Activated CD8-positive, alpha-beta T cell treated with anti-CD3 and anti-CD28 coated beads for 36 hours (primary cell): ENCODE measurements at regions not wholly inside any gene's neighbourhood (a gene's known extent, or its start where the extent isn't known, plus 50 kb on each side); places are given as distances from the start of the nearest gene placed in this dataset.

Experiments
- ATAC-seq: fragments of 200-7000 bp; cut with Tn5 transposase; one replicate; pipeline ENCODE4 v1.10.0; 2021; ENCODE audit warnings: mild to moderate bottlenecking, moderate library complexity
- CTCF ChIA-PET: fragments of 350-600 bp; sonication (Branson Sonifier 250); formaldehyde crosslinking; loops from one replicate; lab custom pipeline; 2021; ENCODE audit warnings: antibody characterized with exemption; lab: Charles Lee
- POLR2A ChIA-PET: fragments of 350-600 bp; sonication (Branson Sonifier 250); formaldehyde crosslinking; loops from one replicate; lab custom pipeline; 2021; ENCODE audit warnings: antibody characterized with exemption; lab: Charles Lee
- DNase-seq: peaks from one replicate; pipeline ENCODE4 v3.0.0-alpha.2; 2020
- H3K27ac Mint-ChIP-seq: one replicate; pipeline ENCODE4 v1.8.0; 2021; ENCODE audit warnings: mild to moderate bottlenecking, mixed read lengths
- H3K27me3 Mint-ChIP-seq: one replicate; pipeline ENCODE4 v1.8.0; 2021; ENCODE audit warnings: mixed read lengths
- H3K36me3 Mint-ChIP-seq: one replicate; pipeline ENCODE4 v1.8.0; 2021; ENCODE audit warnings: low read depth, mixed read lengths
- H3K4me1 Mint-ChIP-seq: one replicate; pipeline ENCODE4 v1.8.0; 2021; ENCODE audit warnings: low read depth, mixed read lengths
- H3K4me3 Mint-ChIP-seq: one replicate; pipeline ENCODE4 v1.8.0; 2021; ENCODE audit warnings: mild to moderate bottlenecking, moderate library complexity, mixed read lengths
- H3K9me3 Mint-ChIP-seq: one replicate; pipeline ENCODE4 v1.8.0; 2021; ENCODE audit warnings: mixed read lengths
- CTCF ChIP-seq: fragments of 200-600 bp; IDR thresholded peaks from one replicate; pipeline ENCODE4 v1.8.0; 2022; ENCODE audit warnings: antibody characterized with exemption, mild to moderate bottlenecking
- intact Hi-C: fragments of 100-400 bp; cut with micrococcal nuclease; formaldehyde crosslinking; loops from one replicate; pipeline ENCODE4 v1.10.0; 2022

GRCh38 chr7:54810401-54810800 lies 51.4 kb upstream of the SEC61G start:
- no peak for ATAC-seq
- Mint-ChIP-seq H3K9me3 (no peaks in the 10 kb centered on the region), H3K36me3 (no peaks in the 10 kb centered on the region), H3K27ac (no peak overlapping the region), H3K4me3 (no peak overlapping the region), H3K27me3 (peaks cover 3% of the 10 kb centered on the region), H3K4me1 (no peaks in the 10 kb centered on the region)
- no peak for DNase-seq
- CTCF ChIA-PET, result no interaction called here
- no peak for TF ChIP-seq CTCF
- POLR2A ChIA-PET, result no interaction called here
- intact Hi-C loops, result no loop called here

DNA sequence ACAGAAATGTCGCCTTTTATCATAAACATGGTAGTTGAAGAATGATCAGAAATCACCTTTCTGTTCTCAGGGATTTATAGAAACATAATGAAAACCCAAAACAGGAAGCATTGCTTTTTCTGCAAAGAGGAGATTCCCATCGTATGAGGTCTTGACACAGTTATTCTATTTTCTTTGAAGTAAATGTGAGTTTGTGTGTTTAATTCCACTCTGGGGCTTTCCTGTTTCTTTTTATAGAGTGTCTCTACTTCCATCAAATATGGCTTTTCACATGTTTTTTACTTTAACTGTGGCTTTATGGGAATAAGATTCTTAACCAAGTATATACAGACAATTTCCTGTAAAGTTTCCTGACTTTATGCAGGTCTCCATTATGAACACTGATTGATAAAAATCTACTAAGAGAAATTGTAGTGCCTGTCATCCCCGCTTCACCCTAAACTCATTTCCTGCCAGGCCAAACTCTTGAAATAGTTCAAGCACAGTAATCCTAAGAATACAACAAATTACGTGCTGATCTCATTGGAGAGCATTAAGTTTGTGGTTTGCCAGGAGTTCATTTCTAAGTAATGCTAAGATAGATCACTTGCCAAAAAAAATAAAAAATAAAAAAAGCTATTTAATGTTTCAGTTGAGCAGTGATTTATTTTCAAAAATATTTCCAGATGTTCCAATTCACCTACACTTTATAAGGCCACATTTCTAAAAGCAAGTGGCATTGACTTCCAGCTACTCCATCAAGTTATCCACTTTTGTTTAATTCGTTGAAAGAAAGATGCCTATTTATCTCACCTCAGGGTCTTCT lies 52.2 kb upstream of the SEC61G start:
- H3K27me3 Mint-ChIP-seq, result peaks cover 3% of the 10 kb centered on the region
- H3K36me3 Mint-ChIP-seq, result no peaks in the 10 kb centered on the region
- H3K4me1 Mint-ChIP-seq, result no peaks in the 10 kb centered on the region
- no peak for TF ChIP-seq CTCF
- ChIA-PET CTCF (no interaction called here), POLR2A (no interaction called here)
- no peak overlapping the region for H3K27ac Mint-ChIP-seq
- no peaks in the 10 kb centered on the region for H3K9me3 Mint-ChIP-seq
- no peak for ATAC-seq
- no peak for DNase-seq
- H3K4me3 Mint-ChIP-seq, result no peak overlapping the region
- intact Hi-C loops, result no loop called here

GRCh38 chr7:54811846-54812254 lies 52.8 kb upstream of the SEC61G start:
- no peaks in the 10 kb centered on the region for H3K9me3 Mint-ChIP-seq
- DNase-seq, result no peak
- ATAC-seq, result no peak
- no peaks in the 10 kb centered on the region for H3K4me1 Mint-ChIP-seq
- no peak overlapping the region for H3K4me3 Mint-ChIP-seq
- CTCF ChIA-PET, result no interaction called here
- H3K27ac Mint-ChIP-seq, result no peak overlapping the region
- intact Hi-C loops, result no loop called here
- no peak for TF ChIP-seq CTCF
- peaks cover 4% of the 10 kb centered on the region for H3K27me3 Mint-ChIP-seq
- H3K36me3 Mint-ChIP-seq, result no peaks in the 10 kb centered on the region
- POLR2A ChIA-PET, result no interaction called here

GRCh38 chr7:54812756-54813322 lies 53.8 kb upstream of the SEC61G start:
- DNase-seq (no peak), ATAC-seq (no peak)
- intact Hi-C loops, result no loop called here
- ChIA-PET CTCF (no interaction called here), POLR2A (no interaction called here)
- no peak overlapping the region for H3K27ac Mint-ChIP-seq
- peaks cover 6% of the 10 kb centered on the region for H3K27me3 Mint-ChIP-seq
- no peak for TF ChIP-seq CTCF
- no peaks in the 10 kb centered on the region for H3K9me3 Mint-ChIP-seq
- no peaks in the 10 kb centered on the region for H3K4me1 Mint-ChIP-seq
- H3K4me3 Mint-ChIP-seq, result no peak overlapping the region
- H3K36me3 Mint-ChIP-seq, result no peaks in the 10 kb centered on the region

DNA sequence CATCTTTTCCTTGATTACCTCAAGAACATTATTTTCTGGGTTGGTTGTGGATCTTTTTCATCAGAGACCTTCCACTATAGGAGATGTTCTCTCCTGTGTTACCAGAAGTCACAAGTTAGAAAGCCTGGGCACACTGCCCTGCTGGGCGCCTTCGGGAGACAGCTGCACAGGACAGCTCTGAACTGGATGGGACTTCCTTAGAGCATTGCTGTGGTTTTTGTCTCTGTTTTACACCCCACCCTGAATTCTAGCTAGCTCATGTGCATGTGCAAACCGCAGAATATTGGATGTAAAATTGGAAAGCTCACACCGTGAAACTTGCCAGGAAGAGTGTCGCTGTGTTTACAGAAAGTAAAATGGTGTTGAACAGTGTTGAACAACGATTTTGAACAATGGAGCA lies 54.4 kb upstream of the SEC61G start:
- ChIA-PET POLR2A (interaction anchor here (0.6 kb wide), 1 partner anchor 1493 kb away, joined by 3 read pairs; no protein-coding TSS in a partner anchor), CTCF (interaction anchor here (0.8 kb wide), 1 partner anchor 442 kb away, joined by 3 read pairs; no protein-coding TSS in a partner anchor)
- intact Hi-C loops, result no loop called here
- Mint-ChIP-seq H3K4me3 (no peak overlapping the region), H3K36me3 (no peaks in the 10 kb centered on the region), H3K27ac (no peak overlapping the region), H3K9me3 (no peaks in the 10 kb centered on the region), H3K4me1 (no peaks in the 10 kb centered on the region), H3K27me3 (peaks cover 6% of the 10 kb centered on the region)
- DNase-seq, result no peak
- no peak for ATAC-seq
- no peak for TF ChIP-seq CTCF
